Ovary (tissue), 3 donors: ENCODE measurements at regions not wholly inside any gene's neighbourhood (a gene's known extent, or its start where the extent isn't known, plus 50 kb on each side); places are given as distances from the start of the nearest gene placed in this dataset.

Source experiments
- CTCF ChIP-seq, 3 donors: fragments of 450-650 bp in 2 of 3; fragments of 200-600 bp in 1 of 3; IDR thresholded peaks; one replicate each; pipeline versions ENCODE4 v1.5.1 to v1.8.0; 2016 to 2022; ENCODE audit warnings: antibody characterized with exemption in 3 of 3, mild to moderate bottlenecking in 1 of 3
- EP300 ChIP-seq: sonication (generic); formaldehyde crosslinking; IDR thresholded peaks from one replicate; pipeline ENCODE4 v1.6.1; 2017; ENCODE audit warnings: antibody characterized with exemption
- donor health status: DM: no; HTN: no; CAD: no.

GRCh38 chr2:172366596-172367150 lies 60.7 kb upstream of the ITGA6 start:
- TF ChIP-seq EP300 (no peak), CTCF (IDR thresholded peaks at IDR 0.05) (no peak)
